ENCODE measurements at regions not wholly inside any gene's neighbourhood (a gene's known extent, or its start where the extent isn't known, plus 50 kb on each side); places are given as distances from the start of the nearest gene placed in this dataset.
A peak's percentile ranks its signal among the peaks of the same experiment; 100 is the strongest.
"Not testable (repeated sequence)": the region's sequence is repeated elsewhere in the genome, so short reads cannot be mapped to it uniquely, and the experiment has no call there.

DNA sequence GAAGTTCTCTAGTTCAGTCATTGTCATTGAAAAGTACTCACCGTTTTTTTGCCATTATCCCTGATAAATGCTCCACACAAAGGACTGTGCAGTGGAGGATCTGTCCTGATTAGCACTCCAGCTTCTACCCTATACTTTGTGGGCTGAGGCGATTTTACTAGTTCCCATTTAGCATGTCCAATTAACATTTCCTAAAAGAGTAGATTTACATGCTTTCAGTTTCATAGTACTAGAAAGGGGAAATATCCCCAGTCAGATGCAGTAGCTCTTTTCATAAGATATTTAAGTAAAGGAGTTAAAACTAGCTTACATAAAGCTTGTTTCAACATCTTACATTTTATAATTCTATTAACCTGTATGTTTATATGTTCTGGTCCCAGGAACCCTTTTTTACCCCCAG, 144.9 kb upstream of the APOOL start:
- DNase-seq (ENCODE audit: low spot score) = not testable (repeated sequence)

DNA sequence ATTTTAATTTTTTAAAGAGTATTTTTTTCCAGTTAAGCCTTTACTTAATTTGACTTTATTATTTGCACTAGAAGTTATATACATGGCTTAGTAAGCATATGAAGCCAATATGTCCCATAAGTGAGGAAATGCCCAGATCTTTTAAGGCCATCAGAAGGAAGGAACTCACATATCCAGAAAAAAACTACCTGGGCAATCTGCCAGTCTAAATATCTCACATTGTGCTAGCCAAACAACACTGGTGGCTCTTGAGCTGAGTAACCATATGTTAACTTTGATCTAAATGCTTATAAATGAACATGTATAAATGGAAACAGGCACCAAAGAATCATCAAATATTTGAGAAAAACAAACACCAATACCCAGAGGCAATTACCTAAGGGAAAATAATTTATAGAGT, 138.6 kb upstream of the APOOL start:
- DNase-seq (ENCODE audit: low spot score) = no peak

DNA sequence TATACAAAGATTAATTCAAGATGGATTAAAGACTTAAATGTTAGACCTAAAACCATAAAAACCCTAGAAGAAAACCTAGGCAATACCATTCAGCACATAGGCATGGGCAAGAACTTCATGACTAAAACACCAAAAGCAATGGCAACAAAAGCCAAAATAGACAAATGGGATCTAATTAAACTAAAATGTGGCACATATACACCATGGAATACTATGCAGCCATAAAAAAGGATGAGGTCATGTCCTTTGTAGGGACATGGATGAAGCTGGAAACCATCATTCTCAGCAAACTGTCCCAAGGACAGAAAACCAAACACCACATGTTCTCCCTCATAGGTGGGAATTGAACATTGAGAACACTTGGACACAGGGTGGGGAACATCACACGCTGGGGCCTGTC, 133.4 kb upstream of the APOOL start:
- DNase-seq (ENCODE audit: low spot score) = not testable (repeated sequence)

- DNase-seq (ENCODE audit: low spot score) = not testable (repeated sequence)
Observed at GRCh38 chrX:84872160-84872771, 131.4 kb upstream of the APOOL start.

DNA sequence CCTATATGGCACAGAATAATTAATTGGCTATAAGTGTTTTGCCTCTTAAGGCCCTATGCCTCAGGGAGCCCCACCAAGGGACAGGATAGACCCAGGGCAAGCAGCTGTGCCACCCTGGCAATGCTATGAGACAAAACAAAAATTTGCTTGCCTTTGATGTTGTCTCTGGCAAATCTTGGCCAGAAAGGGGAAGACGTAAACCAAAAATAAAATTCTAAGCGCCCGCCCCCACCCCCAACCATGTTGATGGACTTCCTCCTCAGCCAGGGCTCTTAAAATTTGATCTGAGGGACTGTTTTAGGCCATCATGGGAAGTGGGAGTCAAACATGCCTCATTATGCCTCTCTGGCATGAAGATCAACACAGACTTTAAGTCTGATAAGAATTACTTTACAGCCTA, 130.5 kb upstream of the APOOL start:
- DNase-seq (ENCODE audit: low spot score) = no peak

DNA sequence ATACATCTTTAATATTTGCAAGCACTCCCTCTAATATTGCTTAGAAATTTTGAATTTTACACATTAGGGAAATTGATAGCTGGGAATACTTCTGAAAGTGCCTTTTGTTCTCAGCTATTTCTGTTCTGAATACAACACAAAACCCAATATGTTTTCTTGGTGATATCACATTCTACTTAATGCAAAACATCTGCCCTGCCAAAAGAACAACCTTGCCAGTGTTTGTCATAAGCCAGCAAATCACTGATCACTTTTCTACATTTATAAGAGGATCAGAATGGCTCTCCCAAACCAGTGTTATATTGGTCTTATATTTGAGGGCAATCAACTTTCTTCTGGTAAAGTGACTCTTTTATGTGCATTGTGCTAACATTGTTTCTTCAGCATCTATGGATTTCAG, 126.8 kb upstream of the APOOL start:
- peak; percentile 8 for DNase-seq (ENCODE audit: low spot score)

DNA sequence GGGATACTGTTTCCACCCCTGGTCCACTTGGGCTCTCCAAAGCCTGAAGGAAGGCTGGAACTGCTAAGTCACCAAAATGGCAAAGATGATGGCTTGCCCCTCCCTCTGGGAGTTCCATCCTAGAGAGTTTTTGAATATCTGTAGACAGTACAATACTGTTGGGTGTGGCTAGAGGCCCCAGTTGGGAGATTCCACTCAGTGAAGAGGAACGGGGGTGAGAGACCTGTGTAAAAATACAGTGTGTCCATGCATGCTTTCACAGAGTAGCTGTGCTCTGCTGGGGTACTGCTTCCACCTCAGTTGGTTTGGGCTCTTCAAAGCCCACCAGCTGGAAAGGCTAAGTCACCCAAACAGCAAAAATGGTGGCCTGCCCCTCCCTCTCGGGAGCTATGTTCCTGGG, 109.8 kb upstream of the APOOL start:
- DNase-seq (ENCODE audit: low spot score) = no peak

GRCh38 chrX:84907324-84907968, 96.2 kb upstream of the APOOL start:
- peak; percentile 1 for DNase-seq (ENCODE audit: low spot score)

DNA sequence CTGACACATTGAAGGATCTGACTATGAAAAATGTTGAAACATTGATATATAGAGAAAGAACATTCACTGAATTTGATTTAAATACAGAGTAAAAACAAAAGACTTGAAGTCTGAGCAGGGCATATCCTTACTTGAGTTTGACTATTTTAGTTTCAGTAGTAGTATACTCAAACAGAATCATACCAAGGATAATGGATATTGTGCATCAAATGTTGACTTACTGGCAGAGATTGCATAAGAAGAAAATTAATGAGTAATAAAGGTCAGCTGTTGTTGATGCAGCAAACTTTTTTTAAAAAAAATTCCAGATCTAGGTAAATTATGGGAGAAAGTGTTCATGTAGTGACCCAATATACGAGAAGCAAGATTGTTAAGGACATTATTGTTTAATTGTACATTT, 94.5 kb upstream of the APOOL start:
- no peak for DNase-seq (ENCODE audit: low spot score)

GRCh38 chrX:84924624-84925023, 79.1 kb upstream of the APOOL start:
- DNase-seq (ENCODE audit: low spot score) = no peak

DNA sequence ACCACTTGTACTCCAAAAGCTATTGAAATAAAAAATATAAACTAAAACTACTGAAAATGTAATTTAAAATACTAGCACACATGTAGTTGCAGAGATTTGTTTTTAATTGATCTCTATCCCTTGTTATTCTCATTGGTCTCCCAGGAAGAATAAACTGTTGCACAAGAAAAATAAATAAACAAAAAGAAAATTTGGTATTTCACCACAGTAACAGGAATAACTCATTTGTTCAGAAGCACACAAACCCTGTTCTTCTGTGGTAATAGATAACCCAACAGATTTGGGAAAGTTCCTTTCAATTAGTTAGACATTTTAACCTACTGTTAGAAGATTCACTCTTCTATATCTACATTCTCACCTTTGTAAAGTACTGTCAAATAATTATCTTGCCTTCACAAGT, 70.9 kb upstream of the APOOL start:
- DNase-seq (ENCODE audit: low spot score) = no peak

DNA sequence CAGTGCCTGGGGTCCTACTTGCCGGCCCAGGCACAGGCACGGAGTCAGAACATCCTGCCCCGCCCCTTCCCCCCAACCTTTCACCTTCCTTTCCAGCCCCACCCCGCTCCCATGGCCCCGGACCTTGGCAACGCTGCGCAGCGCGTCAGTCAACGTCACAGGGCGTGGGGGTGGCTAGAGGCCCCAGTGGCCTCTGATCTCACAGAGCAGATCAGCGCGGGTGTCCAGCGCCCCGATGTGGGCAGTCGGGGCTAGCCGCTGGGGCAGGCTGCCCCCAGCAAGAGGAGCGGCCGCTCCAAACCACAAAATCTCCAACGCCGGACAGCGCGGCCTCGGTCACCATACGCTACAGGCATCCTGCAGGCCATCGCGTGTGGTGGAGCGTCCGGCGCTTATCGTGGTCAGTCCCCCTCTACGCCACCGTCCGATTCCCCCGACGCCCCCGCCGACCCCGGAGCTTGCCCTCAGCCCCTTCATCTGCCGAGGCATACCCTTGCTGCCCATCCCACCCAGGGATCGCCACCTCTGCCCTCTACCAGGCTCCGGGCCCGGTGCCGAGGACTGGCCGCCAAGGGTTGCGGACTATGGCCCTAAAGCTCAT, 69.6 kb upstream of the APOOL start:
- DNase-seq (ENCODE audit: low spot score) = no peak

Data from COLO829 (cell line).